ENCODE measurements at regions not wholly inside any gene's neighbourhood (a gene's known extent, or its start where the extent isn't known, plus 50 kb on each side); places are given as distances from the start of the nearest gene placed in this dataset.
A peak's percentile ranks its signal among the peaks of the same experiment; 100 is the strongest.

DNA sequence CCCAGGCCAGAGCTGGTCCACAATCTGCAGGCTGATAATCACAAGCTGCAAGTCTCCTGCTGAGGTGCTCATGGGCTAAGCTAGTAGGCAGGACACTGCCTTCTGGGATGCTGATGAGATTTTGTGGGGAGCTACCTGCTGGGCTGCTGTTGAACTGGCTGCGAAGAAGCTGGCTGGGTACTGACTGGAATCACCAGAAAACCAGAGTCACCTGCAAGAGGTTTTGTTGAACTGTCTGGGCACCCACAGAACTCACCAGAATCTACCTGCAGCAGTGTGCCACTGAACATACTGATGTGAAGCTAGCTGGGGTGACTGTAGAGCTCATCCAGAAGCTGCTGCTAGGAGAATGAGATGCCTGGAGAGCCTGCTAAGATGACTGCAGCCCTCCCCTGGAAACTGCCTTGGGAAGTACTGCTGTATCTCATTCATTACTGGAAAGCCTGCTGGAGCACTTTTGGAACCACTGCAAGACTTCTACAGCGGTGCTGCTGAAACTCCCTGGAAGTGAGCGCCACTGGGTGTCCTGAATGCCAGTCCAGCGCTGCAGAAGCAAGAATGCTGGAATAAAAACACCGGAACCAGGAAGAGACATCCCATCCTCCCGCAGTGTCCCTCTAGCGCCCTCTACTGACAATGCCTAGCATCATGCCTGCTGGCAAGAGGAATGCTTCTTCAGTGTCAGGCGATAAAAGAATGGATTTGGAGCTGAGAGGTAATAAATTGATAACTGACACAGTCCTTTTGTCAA, 64.9 kb upstream of the ARHGAP18 start:
- H3K4me3 ChIP-seq (ENCODE audit: low read length) = 0 out of 2 replicates have a peak overlapping the region, but pooled peaks have one; percentile 39
- H3K9ac ChIP-seq (ENCODE audit: low read length) = no peak overlapping the region
- peak overlapping the region; percentile 84 for H2AFZ ChIP-seq (ENCODE audit: low read length)

DNA sequence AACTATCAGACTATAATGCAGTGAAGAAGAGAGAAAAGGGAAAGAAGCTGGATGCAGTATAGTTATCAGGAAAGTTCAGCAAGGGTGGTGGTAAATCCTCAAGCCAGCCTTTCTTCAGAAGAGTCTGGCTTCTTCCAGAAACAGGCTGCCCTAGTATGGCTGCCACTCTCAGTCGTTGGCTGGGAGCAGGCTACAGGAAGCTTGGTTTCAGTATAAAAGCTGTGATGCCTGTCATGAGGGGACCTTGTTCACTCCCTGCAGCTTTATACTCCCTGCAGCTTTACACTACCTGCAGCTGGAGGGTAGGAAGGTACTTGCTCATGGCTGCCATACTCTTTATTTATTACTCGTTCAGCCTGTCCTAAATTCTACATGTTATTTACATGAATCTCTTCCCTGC, 63.3 kb upstream of the ARHGAP18 start:
- no peak overlapping the region for H3K9ac ChIP-seq (ENCODE audit: low read length)
- no peak overlapping the region for H2AFZ ChIP-seq (ENCODE audit: low read length)
- H3K4me3 ChIP-seq (ENCODE audit: low read length) = no peak overlapping the region
- no peaks in the 10 kb centered on the region for H3F3A ChIP-seq (ENCODE audit: insufficient read depth, low read length)
- H3K9me3 ChIP-seq (replicated peaks; ENCODE audit: insufficient read depth, low read length) = no peaks in the 10 kb centered on the region
- 0 out of 2 replicates have a peak, but pooled peaks cover 5% of the 10 kb centered on the region for H3K4me1 ChIP-seq (ENCODE audit: low read length)
- no peaks in the 10 kb centered on the region for H3K36me3 ChIP-seq (replicated peaks; ENCODE audit: insufficient read depth, low read length)
- H3K9me2 ChIP-seq (replicated peaks; ENCODE audit: insufficient read depth, low read length) = no peaks in the 10 kb centered on the region
- DNase-seq = no peak
- H3K27me3 ChIP-seq (replicated peaks; ENCODE audit: insufficient read depth, low read length) = no peaks in the 10 kb centered on the region
- H3K4me2 ChIP-seq (ENCODE audit: low read depth, low read length) = no peak overlapping the region
- no peaks in the 10 kb centered on the region for H3K79me2 ChIP-seq (ENCODE audit: low read length)
- no peaks in the 10 kb centered on the region for H4K20me1 ChIP-seq (ENCODE audit: insufficient read depth, low read length)
- no peak for TF ChIP-seq EZH2 (optimal IDR thresholded peaks at IDR 0.05; ENCODE audit: low read depth, low read length)
- TF ChIP-seq EZH2phosphoT487 (IDR thresholded peaks at IDR 0.05; ENCODE audit: low read length) = no peak
- TF ChIP-seq, protein P1, sequence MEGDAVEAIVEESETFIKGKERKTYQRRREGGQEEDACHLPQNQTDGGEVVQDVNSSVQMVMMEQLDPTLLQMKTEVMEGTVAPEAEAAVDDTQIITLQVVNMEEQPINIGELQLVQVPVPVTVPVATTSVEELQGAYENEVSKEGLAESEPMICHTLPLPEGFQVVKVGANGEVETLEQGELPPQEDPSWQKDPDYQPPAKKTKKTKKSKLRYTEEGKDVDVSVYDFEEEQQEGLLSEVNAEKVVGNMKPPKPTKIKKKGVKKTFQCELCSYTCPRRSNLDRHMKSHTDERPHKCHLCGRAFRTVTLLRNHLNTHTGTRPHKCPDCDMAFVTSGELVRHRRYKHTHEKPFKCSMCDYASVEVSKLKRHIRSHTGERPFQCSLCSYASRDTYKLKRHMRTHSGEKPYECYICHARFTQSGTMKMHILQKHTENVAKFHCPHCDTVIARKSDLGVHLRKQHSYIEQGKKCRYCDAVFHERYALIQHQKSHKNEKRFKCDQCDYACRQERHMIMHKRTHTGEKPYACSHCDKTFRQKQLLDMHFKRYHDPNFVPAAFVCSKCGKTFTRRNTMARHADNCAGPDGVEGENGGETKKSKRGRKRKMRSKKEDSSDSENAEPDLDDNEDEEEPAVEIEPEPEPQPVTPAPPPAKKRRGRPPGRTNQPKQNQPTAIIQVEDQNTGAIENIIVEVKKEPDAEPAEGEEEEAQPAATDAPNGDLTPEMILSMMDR (IDR thresholded peaks at IDR 0.05; ENCODE audit: low read length) = no peak
- no peak overlapping the region for H3K27ac ChIP-seq (ENCODE audit: low read length)

More for the DNA sequence above, 64.9 kb upstream of the ARHGAP18 start:
- no peaks in the 10 kb centered on the region for H3K36me3 ChIP-seq (replicated peaks; ENCODE audit: insufficient read depth, low read length)
- no peak overlapping the region for H3K27ac ChIP-seq (ENCODE audit: low read length)
- no peaks in the 10 kb centered on the region for H3K9me2 ChIP-seq (replicated peaks; ENCODE audit: insufficient read depth, low read length)
- H3K79me2 ChIP-seq (ENCODE audit: low read length) = no peaks in the 10 kb centered on the region
- H3F3A ChIP-seq (ENCODE audit: insufficient read depth, low read length) = no peaks in the 10 kb centered on the region
- H3K9me3 ChIP-seq (replicated peaks; ENCODE audit: insufficient read depth, low read length) = no peaks in the 10 kb centered on the region
- H3K4me2 ChIP-seq (ENCODE audit: low read depth, low read length) = peak overlapping the region; percentile 55
- H3K27me3 ChIP-seq (replicated peaks; ENCODE audit: insufficient read depth, low read length) = no peaks in the 10 kb centered on the region
- no peaks in the 10 kb centered on the region for H4K20me1 ChIP-seq (ENCODE audit: insufficient read depth, low read length)
- H3K4me1 ChIP-seq (ENCODE audit: low read length) = 0 out of 2 replicates have a peak, but pooled peaks cover 5% of the 10 kb centered on the region
- DNase-seq = peak; percentile 42
- TF ChIP-seq, protein P1 (IDR thresholded peaks at IDR 0.05; ENCODE audit: low read length) = peak; percentile 97
- TF ChIP-seq EZH2phosphoT487 (IDR thresholded peaks at IDR 0.05; ENCODE audit: low read length) = no peak
- no peak for TF ChIP-seq EZH2 (optimal IDR thresholded peaks at IDR 0.05; ENCODE audit: low read depth, low read length)

DNA sequence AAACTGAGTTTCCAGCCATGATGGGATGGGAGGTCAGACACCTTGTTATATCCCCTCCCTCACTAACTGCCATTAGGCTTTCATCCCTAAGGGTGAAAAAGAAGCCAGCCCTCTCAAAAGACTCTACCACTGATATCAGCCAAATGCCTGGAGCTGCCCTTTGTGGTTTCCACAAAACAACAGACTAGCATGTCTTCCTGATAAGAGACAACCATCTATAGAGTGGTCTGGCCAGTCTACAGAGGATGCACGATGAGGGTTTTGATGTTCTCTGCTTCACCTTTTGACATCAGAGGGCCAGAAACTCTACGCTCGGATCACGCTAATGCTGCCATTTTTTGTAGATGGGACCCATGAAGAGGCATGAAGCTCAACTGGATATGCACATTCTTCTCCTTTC, 61.7 kb upstream of the ARHGAP18 start:
- Histone ChIP-seq H3K79me2 (ENCODE audit: low read length) (no peaks in the 10 kb centered on the region), H3K4me2 (ENCODE audit: low read depth, low read length) (no peak overlapping the region), H2AFZ (ENCODE audit: low read length) (no peak overlapping the region), H3K9me2 (replicated peaks; ENCODE audit: insufficient read depth, low read length) (no peaks in the 10 kb centered on the region), H4K20me1 (ENCODE audit: insufficient read depth, low read length) (no peaks in the 10 kb centered on the region), H3K27me3 (replicated peaks; ENCODE audit: insufficient read depth, low read length) (no peaks in the 10 kb centered on the region), H3F3A (ENCODE audit: insufficient read depth, low read length) (peaks cover 10% of the 10 kb centered on the region), H3K4me3 (ENCODE audit: low read length) (no peak overlapping the region), H3K36me3 (replicated peaks; ENCODE audit: insufficient read depth, low read length) (no peaks in the 10 kb centered on the region), H3K27ac (ENCODE audit: low read length) (no peak overlapping the region), H3K9ac (ENCODE audit: low read length) (no peak overlapping the region), H3K4me1 (ENCODE audit: low read length) (peaks cover 12% of the 10 kb centered on the region; the same call in 1 of the 2 replicates), H3K9me3 (replicated peaks; ENCODE audit: insufficient read depth, low read length) (no peaks in the 10 kb centered on the region)
- TF ChIP-seq EZH2phosphoT487 (IDR thresholded peaks at IDR 0.05; ENCODE audit: low read length) = no peak
- no peak for TF ChIP-seq EZH2 (optimal IDR thresholded peaks at IDR 0.05; ENCODE audit: low read depth, low read length)
- TF ChIP-seq, protein P1 (IDR thresholded peaks at IDR 0.05; ENCODE audit: low read length) = no peak
- no peak for DNase-seq
